Renal pelvis (tissue), 1 donor: ENCODE measurements at regions not wholly inside any gene's neighbourhood (a gene's known extent, or its start where the extent isn't known, plus 50 kb on each side); places are given as distances from the start of the nearest gene placed in this dataset.
"Not testable (repeated sequence)": the region's sequence is repeated elsewhere in the genome, so short reads cannot be mapped to it uniquely, and the experiment has no call there.

ENCODE experiments used
- DNase-seq: peaks from one replicate; pipeline ENCODE4 v3.0.0-alpha.2; 2013

GRCh38 chr22:19641254-19641982 lies 72.9 kb upstream of the SEPTIN5 start:
- DNase-seq = peak; percentile 57

GRCh38 chr22:19641983-19642451 lies 72.3 kb upstream of the SEPTIN5 start:
- no peak for DNase-seq

- DNase-seq = no peak
These were observed 70.6 kb upstream of the SEPTIN5 start for GRCh38 chr22:19643448-19644313.

- no peak for DNase-seq
These were observed 69.7 kb upstream of the SEPTIN5 start for GRCh38 chr22:19644314-19645223.

GRCh38 chr22:19645391-19645790 lies 68.9 kb upstream of the SEPTIN5 start:
- DNase-seq = no peak

- DNase-seq = no peak
These were observed 68.4 kb upstream of the SEPTIN5 start for GRCh38 chr22:19645905-19646304.

- no peak for DNase-seq
These were observed 67.9 kb upstream of the SEPTIN5 start for GRCh38 chr22:19646383-19646782.

GRCh38 chr22:19648419-19648929 lies 65.8 kb upstream of the SEPTIN5 start:
- no peak for DNase-seq

GRCh38 chr22:19652316-19652715 lies 62.0 kb upstream of the SEPTIN5 start:
- no peak for DNase-seq

GRCh38 chr22:19654338-19654987 lies 59.8 kb upstream of the SEPTIN5 start:
- DNase-seq = no peak

- DNase-seq = no peak
These were observed 58.9 kb upstream of the SEPTIN5 start for GRCh38 chr22:19655399-19655798.

GRCh38 chr22:19656541-19657251 lies 57.6 kb upstream of the SEPTIN5 start:
- no peak for DNase-seq

GRCh38 chr22:19657252-19658056 lies 56.8 kb upstream of the SEPTIN5 start:
- DNase-seq = no peak

- no peak for DNase-seq
These were observed 56.0 kb upstream of the SEPTIN5 start for GRCh38 chr22:19658057-19658966.

- no peak for DNase-seq
These were observed 55.1 kb upstream of the SEPTIN5 start for GRCh38 chr22:19658967-19659804.

GRCh38 chr22:19659805-19660345 lies 54.4 kb upstream of the SEPTIN5 start:
- DNase-seq = no peak

GRCh38 chr22:19660583-19660982 lies 53.7 kb upstream of the SEPTIN5 start:
- DNase-seq = not testable (repeated sequence)
